Activated CD4-positive, alpha-beta T cell treated with anti-CD3 and anti-CD28 coated beads, Interleukin-2, amount 50 U/mL, for 1 hour (primary cell): ENCODE measurements at regions not wholly inside any gene's neighbourhood (a gene's known extent, or its start where the extent isn't known, plus 50 kb on each side); places are given as distances from the start of the nearest gene placed in this dataset.

Source experiments
- DNase-seq: peaks from one replicate; pipeline ENCODE4 v3.0.0-alpha.2; 2020

DNA sequence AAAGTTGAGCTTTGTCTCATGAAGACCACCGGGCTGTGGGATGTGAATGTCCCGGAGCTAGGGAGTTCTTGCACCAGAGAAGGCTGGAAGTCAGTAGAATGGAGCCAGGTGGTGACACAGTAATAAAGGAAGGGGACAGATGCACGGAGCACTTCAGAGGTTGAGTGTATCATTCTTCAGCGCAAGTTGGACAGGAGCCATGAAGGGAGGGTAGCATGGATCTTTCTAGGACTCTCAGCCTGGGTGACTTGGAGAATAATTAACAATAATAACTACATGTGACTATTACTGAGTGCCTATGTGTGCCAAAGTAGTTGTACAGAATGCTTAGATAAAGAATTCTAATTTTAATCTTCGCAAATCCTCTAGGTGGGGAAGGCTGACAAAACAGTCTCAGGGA is 258.7 kb upstream of the AJAP1 start:
- DNase-seq: no peak

GRCh38 chr1:4396551-4396950 is 257.9 kb upstream of the AJAP1 start:
- no peak for DNase-seq

DNA sequence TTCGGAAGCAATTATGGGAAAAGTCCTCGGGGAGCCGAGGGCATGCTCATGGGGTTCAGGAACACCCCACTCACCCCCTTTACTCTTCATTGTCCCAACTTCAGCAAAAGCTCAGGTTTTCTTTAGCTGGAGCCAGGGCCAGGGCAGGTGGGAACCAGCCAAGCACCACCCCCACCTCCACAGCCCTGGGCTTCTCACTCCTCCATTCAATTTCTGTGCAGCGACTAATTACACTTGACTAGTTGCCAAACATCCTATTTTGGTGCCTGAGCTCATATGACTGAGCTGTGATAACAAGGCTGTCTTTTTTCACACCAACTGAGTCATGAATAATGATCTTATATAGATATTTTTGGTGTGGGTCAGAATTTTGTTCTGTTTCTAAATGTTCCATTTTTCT is 257.2 kb upstream of the AJAP1 start:
- DNase-seq: no peak

- DNase-seq: no peak
Observed at GRCh38 chr1:4402032-4402431, 252.4 kb upstream of the AJAP1 start.

DNA sequence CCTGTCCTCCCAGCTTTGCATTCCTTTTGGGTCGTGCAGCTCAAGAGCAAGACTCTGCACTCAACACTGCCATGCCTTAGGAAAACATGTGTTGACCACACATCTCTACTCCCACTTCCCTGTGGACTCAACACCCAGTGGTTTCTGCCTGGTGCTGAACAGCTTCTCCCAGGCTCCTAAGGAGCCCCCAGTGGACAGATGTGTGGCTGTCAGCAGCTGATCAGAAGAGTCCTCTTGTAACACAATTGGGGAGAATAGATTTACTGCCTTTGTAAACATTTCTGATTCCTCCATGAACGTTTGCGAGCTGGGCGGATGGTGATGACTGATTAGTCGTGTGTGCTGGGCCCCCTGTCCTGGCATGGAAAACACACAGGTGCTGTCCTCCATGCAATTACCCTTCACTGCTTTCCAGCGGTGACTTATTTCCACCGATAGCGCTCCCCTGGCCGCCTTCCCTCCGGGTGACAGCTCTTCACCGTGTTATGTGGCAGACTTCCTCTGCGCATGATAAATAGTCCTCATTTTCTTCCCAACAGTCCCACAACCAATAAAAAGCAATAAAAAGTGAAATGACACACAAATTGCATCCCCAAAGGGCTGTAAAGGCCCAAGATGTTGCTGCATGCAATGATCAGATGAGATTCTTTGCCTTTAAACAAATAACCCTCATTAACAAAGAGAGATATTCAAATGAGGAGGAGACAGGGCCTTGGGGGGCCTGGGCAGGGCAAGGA is 249.4 kb upstream of the AJAP1 start:
- DNase-seq: no peak

DNA sequence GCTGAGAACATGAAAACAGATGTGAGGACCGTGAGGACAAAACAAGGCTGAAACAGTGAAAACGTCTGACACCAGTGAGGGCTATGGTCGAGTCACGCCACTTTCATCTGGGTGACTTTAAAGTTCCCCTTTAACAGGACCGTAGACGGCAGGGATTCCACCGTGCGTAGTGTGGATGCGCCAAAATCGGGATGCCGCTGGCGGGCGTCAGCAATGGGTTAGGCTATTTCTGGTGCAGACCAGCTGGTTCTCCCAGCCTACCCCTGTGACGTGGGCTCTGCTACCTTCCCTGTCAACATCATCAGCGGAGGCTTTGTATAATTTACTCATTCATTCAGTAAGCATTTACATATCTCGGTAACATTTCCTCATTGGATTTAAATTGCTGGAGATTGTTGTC is 246.6 kb upstream of the AJAP1 start:
- DNase-seq: no peak

GRCh38 chr1:4408380-4408779 is 246.0 kb upstream of the AJAP1 start:
- DNase-seq: no peak

DNA sequence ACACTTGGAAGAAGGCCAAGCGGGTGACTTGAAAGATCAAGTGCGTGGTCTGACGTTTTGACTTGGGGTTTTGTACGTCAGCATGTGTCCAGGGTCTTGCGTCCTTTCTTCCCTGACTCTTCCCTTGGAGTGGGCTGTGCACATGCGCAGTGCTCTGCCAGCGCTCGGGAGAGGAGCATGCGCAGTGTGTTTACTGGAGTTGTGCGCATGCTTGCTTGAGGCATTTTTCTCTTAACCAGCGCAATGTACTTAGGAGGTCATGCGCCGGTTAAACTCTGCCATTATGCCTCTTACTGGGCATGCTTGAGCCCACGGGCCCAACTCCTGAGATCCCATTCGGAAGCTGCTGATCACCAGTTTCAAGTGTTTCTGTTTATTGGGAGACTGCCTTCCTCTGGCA is 242.5 kb upstream of the AJAP1 start:
- DNase-seq: no peak

GRCh38 chr1:4415476-4415875 is 238.9 kb upstream of the AJAP1 start:
- DNase-seq: no peak

DNA sequence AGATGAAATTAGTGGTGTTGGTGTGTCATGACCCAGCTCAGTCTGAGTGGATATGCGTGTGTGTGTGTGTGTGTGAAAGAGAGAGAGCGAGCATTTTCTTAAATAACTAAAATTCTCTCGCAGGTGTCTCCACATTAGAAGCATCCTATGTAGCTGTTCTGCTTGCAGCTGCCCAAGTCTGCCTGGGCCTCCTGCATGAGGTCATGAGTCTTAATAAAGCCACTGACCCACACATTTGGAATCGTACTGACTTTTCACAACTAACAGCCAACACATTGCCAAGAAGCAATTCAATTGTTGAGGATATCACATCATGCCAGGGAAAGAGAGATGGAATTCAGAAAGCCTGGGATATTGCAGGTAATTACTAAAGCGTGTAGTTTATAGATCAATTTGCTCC is 238.2 kb upstream of the AJAP1 start:
- DNase-seq: no peak

DNA sequence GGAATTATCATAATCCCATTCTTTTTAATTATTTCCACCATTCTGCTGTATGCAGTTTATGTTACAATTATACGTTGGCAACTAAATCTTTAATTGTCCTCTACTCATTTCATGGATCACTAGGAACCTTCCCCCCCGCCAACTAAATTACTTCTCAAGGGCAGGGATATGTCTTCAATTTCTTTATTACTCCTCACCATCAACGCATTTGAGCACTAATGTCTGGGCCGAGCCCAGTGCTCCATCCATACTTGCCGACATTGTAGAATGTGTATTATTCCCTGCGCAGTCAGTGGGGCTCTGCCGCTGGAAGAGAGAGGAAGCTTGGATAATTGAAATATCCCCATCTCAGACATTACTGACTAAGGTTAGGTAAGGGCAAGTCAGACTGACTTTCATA is 236.4 kb upstream of the AJAP1 start:
- DNase-seq: no peak

- no peak for DNase-seq
Observed at GRCh38 chr1:4421986-4422385, 232.4 kb upstream of the AJAP1 start.

DNA sequence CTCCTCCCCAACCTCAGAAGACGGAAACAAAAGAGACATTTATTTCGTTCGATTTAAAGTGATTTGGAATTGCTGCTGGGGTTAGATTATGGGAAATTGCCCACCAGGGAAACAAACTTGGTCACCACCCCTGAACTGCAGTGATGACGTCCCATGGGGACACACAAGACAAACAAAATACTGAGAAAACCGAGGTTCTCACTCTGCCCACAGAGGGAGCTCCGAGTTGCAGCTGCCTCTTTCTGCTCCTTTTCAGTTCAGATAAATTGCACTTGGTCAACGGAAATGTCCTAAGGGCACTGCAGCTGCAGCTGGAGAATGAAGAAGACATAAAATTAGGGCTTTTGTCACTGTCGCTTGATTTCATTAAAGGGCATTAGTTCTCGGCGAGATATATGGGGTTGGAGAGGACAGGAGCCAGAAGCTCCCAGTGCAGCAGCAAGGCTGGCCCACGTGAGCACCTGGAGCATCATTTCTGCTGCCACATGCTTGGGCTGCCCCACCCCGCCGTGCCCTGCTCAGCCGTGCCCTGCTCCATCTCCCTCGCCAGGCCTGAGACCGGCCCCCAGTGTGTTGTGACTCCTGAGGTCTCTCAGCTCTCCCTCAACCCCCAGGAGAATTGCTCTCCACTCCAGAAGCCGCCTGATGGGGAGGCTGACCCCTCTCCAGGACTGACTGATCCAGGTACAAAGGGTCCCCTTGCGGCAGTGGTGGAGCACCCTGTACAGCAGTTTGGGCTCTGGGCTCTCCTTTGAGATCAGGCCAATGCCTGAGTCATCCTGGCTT is 231.7 kb upstream of the AJAP1 start:
- DNase-seq: no peak

- no peak for DNase-seq
Observed at GRCh38 chr1:4424254-4424653, 230.2 kb upstream of the AJAP1 start.

GRCh38 chr1:4424766-4425165 is 229.6 kb upstream of the AJAP1 start:
- no peak for DNase-seq

DNA sequence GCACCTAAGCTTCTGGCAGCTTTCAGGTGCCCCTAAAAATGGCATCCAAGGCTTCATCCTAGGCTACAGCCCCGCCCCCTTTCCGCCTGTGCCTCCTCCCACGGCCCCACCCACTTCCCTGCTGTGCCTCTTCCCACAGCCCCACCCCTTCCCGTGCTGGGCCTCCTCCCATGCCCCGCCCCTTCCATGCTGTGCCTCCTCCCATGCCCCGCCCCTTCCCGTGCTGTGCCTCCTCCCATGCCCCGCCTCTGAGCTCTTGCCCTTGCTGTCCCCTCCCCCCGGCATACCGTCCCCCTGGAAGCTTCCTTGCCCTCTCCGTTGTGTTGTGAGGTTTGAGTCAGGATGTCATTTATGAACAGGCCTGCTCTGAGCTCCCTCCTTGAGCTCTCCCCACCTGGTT is 228.5 kb upstream of the AJAP1 start:
- DNase-seq: no peak

DNA sequence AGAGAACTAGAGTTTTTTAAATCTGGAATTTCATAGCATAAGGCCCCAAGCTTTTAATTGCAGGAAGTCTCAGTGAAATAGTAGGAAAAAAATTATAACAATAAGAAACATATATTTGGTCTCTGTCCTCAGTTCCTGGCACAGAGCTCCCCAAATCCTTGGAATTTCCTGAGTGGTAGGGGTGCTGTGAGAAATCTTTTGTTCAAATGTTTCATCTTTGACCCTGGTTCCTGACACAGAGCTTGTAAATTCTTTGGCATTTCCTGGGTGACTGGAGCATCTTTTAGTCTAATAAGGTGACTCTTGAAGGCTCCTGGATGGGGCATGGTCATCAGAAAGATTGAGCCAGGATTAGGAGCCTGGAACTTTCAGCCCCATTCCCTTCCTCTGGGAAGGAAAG is 225.7 kb upstream of the AJAP1 start:
- DNase-seq: no peak

DNA sequence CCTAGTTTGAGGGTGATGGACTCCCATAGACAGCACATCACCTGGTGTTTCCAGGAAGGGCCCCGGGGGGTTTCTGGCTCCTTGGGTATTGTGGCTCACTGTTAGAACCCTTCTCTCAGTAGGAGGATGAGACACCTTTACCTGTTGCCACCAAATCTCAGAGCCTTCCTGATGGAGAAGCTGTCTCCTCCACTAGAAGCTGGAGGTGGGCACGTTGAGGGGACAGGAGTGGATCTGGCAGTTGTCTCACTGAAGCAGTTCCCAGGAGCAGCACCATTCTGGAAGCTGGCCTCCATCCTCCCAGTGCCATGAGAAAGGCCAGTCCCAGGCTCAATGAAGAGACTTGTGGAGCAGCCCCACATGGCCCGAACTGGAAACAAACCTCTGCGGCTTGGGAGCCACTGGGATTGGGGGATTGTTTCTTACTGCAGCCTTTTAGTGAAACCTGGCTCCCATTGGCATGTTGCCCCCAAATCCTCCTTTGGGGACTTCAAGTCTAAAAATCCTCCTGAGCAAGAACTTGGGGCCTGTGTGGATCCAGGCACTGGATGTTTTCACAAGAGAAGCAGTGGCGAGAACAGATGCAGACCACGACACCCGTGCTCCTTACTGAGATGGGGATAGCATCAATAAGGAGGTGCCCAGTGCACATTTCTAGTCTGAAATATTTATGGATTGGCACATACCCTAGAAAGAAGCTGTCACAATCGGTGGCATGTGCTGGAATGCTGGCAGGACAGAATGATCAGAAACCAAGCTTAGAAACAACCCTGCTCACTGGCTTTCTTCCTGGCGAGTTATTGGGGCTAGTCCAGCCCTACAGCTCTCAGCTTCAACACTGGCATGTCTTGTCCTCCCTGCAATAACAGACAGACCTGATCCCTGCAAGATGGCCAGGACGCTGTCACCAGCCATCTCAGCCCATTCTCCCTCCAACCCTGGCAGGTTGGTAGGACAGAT is 223.7 kb upstream of the AJAP1 start:
- no peak for DNase-seq

DNA sequence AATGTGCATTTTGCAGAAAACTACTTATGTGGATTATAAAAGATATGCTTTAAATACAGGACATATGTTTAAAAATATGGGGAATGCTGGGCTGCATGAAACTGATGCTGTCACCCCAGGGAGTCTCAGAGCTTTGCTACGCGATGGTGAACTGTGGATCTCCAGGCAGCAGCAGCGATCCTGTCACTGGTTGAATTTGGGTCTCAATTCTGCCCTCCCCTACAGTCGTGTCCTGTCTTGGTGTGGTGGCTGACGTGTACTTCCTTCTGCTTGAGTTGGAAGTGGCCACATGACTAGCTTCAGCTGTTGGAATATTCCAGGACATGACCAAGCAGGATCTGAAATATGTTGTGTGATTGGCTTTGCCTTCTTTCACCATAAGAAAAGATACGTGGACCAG is 222.9 kb upstream of the AJAP1 start:
- DNase-seq: no peak

DNA sequence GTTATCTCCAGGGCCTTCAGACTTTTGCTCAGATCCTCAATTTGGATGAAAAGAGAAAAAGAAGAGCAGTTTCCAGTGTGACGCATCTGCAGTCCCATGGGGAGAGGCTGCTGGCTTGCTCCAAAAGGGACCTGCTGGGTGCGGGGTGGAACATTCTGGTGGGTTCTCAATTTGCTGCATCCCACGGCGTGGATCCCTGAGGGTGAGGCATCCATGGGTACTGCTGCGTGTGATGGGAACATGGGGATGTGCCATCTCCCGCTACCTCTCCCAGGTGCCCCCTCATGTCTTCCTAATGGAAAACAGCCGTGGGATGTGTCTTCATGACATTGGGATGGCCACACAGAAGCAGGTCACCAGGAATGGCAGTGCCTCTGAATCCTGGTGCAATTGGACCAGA is 221.3 kb upstream of the AJAP1 start:
- no peak for DNase-seq

- no peak for DNase-seq
Observed at GRCh38 chr1:4444086-4444485, 210.3 kb upstream of the AJAP1 start.

- no peak for DNase-seq
Observed at GRCh38 chr1:4447778-4448420, 206.5 kb upstream of the AJAP1 start.

GRCh38 chr1:4449972-4450371 is 204.4 kb upstream of the AJAP1 start:
- no peak for DNase-seq
